RWPE2 (cell line): ENCODE measurements at regions not wholly inside any gene's neighbourhood (a gene's known extent, or its start where the extent isn't known, plus 50 kb on each side); places are given as distances from the start of the nearest gene placed in this dataset.

Experiments
- ATAC-seq: fragments of 200-7000 bp; cut with Tn5 transposase; 3 replicates; pipeline ENCODE4 v1.9.1; 2021; ENCODE audit warnings: low read depth
- DNase-seq: peaks from one replicate; pipeline ENCODE4 v3.0.0-alpha.2; 2020; ENCODE audit warnings: low spot score
- H3K27ac ChIP-seq: fragments of 450-650 bp; 2 replicates; pipeline ENCODE4 v1.5.1; 2017; ENCODE audit warnings: mild to moderate bottlenecking; ENCODE audit not compliant: poor library complexity, severe bottlenecking
- H3K27me3 ChIP-seq: fragments of 250-450 bp; sonication (Bioruptor Pico); 2 replicates; pipeline ENCODE4 v1.5.1; 2021; ENCODE audit warnings: mild to moderate bottlenecking, moderate library complexity; ENCODE audit not compliant: insufficient read depth, poor library complexity, severe bottlenecking
- H3K36me3 ChIP-seq: fragments of 250-450 bp; sonication (Bioruptor Pico); 2 replicates; pipeline ENCODE4 v1.5.1; 2020; ENCODE audit warnings: low read depth, mild to moderate bottlenecking, moderate library complexity
- H3K4me1 ChIP-seq: fragments of 250-450 bp; sonication (Bioruptor Pico); 2 replicates; pipeline ENCODE4 v1.5.1; 2021; ENCODE audit warnings: mild to moderate bottlenecking, moderate library complexity; ENCODE audit not compliant: insufficient read depth, poor library complexity, severe bottlenecking
- H3K4me3 ChIP-seq: fragments of 250-450 bp; sonication (Bioruptor Pico); 2 replicates; pipeline ENCODE4 v1.5.1; 2021; ENCODE audit warnings: mild to moderate bottlenecking, moderate library complexity; ENCODE audit not compliant: severe bottlenecking
- H3K9me3 ChIP-seq: fragments of 250-450 bp; sonication (Bioruptor Pico); 2 replicates; pipeline ENCODE4 v1.5.1; 2021; ENCODE audit warnings: mild to moderate bottlenecking, moderate library complexity; ENCODE audit not compliant: severe bottlenecking
- CTCF ChIP-seq: fragments of 450-650 bp; IDR thresholded peaks from one replicate; pipeline ENCODE4 v1.5.1; 2017; ENCODE audit warnings: mild to moderate bottlenecking, moderate library complexity; ENCODE audit not compliant: poor library complexity, severe bottlenecking

- no peak overlapping the region for H3K4me3 ChIP-seq
- H3K36me3 ChIP-seq, result no peaks in the 10 kb centered on the region
- DNase-seq, result no peak
- ATAC-seq, result no peak
- no peak for TF ChIP-seq CTCF
- no peaks in the 10 kb centered on the region for H3K9me3 ChIP-seq
- H3K4me1 ChIP-seq, result peaks cover 3% of the 10 kb centered on the region
- no peaks in the 10 kb centered on the region for H3K27me3 ChIP-seq
- H3K27ac ChIP-seq, result no peak overlapping the region
Observed at GRCh38 chr1:31511848-31512615, 64.3 kb upstream of the TINAGL1 start.

- no peak overlapping the region for H3K27ac ChIP-seq
- no peak for TF ChIP-seq CTCF
- no peak for DNase-seq
- no peaks in the 10 kb centered on the region for H3K27me3 ChIP-seq
- no peaks in the 10 kb centered on the region for H3K9me3 ChIP-seq
- H3K36me3 ChIP-seq, result no peaks in the 10 kb centered on the region
- H3K4me3 ChIP-seq, result no peak overlapping the region
- ATAC-seq, result no peak
- H3K4me1 ChIP-seq, result peaks cover 3% of the 10 kb centered on the region
Observed at GRCh38 chr1:31514117-31514516, 62.2 kb upstream of the TINAGL1 start.

GRCh38 chr1:31515056-31515775 lies 61.1 kb upstream of the TINAGL1 start:
- H3K4me3 ChIP-seq, result no peak overlapping the region
- no peaks in the 10 kb centered on the region for H3K9me3 ChIP-seq
- H3K36me3 ChIP-seq, result no peaks in the 10 kb centered on the region
- TF ChIP-seq CTCF, result no peak
- DNase-seq (no peak), ATAC-seq (no peak)
- H3K27me3 ChIP-seq, result no peaks in the 10 kb centered on the region
- peaks cover 3% of the 10 kb centered on the region for H3K4me1 ChIP-seq
- no peak overlapping the region for H3K27ac ChIP-seq

- Histone ChIP-seq H3K4me3 (no peak overlapping the region), H3K4me1 (peaks cover 9% of the 10 kb centered on the region)
Observed at GRCh38 chr1:31515936-31516335, 60.4 kb upstream of the TINAGL1 start.

More at GRCh38 chr1:31515936-31516335, 60.4 kb upstream of the TINAGL1 start:
- Histone ChIP-seq H3K27ac (no peak overlapping the region), H3K9me3 (no peaks in the 10 kb centered on the region), H3K36me3 (no peaks in the 10 kb centered on the region), H3K27me3 (no peaks in the 10 kb centered on the region)
- ATAC-seq (no peak), DNase-seq (no peak)
- TF ChIP-seq CTCF, result no peak
